ENCODE measurements at regions not wholly inside any gene's neighbourhood (a gene's known extent, or its start where the extent isn't known, plus 50 kb on each side); places are given as distances from the start of the nearest gene placed in this dataset.

GRCh38 chr10:130707389-130707979 lies 571.3 kb downstream of the GLRX3 start:
- TF ChIP-seq CTCF (conservative IDR thresholded peaks at IDR 0.05 in 1 of 2, IDR thresholded peaks at IDR 0.05 in 1 of 2; ENCODE audit: extremely low read depth in 1 of 2, insufficient read depth in 1 of 2, low read depth in 1 of 2, low read length in 2 of 2) (no peak), EZH2 (IDR thresholded peaks at IDR 0.05; ENCODE audit: borderline replicate concordance, low read length) (no peak)
